Kidney capillary endothelial cell (primary cell): ENCODE measurements at regions not wholly inside any gene's neighbourhood (a gene's known extent, or its start where the extent isn't known, plus 50 kb on each side); places are given as distances from the start of the nearest gene placed in this dataset.
A peak's percentile ranks its signal among the peaks of the same experiment; 100 is the strongest.

Experiments
- DNase-seq: peaks from one replicate; pipeline ENCODE4 v3.0.0-alpha.2; 2018; ENCODE audit warnings: low spot score

DNA sequence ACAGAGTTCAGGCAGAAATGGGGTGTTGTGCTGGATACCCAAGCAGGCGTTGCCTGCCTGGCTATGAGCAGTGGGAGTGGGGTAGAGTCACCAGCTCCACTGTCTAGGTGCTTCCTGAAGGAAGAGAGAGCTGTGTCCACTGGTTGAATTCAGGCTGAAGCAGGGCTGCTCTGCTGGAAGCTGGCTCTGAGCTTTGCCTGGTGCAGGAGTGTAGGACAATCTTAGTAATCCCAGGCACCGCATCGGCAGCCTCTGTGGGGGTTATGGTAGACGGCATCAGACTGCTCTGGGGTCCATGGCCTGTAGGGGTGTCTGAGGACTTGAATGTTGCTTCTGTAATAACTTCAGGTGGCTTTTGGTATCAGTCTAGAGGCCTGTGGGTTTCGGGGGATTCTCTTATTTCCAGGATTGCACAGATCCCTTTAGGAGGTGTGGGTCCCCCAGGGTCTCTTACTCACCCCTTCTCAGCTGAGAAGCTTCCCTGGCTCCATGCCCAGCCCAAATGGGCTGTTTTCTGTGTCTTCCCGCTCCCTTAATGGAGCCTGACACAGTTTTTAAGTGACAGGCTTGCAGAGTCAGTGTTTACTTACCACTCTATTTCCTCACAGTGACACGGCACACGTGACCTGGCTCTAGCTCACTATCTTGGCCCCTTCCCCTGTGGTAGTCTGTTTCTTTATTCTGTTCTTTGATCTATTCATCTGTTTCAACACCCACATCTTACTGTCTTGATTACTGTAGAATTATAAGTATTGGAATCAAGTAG is 644.3 kb downstream of the CBLN2 start:
- no peak for DNase-seq

DNA sequence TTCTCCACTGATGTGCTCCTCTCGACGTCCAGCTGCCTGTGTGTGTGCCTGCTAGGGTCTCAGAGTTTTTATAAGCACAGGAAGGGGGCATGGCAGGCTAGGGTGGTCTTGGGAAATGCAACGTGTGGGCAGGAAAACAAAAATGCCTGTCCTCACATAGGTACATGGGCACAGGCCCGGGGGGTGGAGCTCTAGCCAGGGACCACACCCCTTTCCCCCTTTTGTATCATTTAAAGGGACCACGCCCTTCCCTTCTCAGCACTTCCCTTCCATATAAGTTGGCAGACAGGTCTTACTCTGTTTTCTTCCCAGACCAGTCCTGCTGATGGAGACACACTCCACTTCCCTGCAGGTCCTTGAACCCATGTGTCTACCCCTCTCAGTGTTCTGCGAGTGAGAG is 645.0 kb downstream of the CBLN2 start:
- DNase-seq: no peak

DNA sequence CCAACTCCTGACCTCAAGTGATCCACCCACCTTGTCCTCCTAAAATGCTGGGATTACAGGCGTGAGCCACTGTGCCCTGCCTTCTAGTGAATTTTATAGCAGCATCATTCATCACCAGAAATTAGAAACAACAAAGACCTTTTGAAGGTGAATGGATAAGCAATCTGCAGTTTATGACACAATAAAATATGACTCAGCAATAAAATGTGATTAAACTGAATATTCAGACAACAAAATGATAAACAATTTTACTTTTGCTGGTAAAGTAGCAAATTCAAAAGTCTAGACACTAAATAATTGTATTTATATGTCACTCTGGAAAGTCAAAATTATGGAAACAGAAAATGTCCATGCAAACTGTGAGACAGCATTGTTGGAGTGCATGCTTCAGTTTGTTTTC is 656.6 kb downstream of the CBLN2 start:
- DNase-seq: no peak

DNA sequence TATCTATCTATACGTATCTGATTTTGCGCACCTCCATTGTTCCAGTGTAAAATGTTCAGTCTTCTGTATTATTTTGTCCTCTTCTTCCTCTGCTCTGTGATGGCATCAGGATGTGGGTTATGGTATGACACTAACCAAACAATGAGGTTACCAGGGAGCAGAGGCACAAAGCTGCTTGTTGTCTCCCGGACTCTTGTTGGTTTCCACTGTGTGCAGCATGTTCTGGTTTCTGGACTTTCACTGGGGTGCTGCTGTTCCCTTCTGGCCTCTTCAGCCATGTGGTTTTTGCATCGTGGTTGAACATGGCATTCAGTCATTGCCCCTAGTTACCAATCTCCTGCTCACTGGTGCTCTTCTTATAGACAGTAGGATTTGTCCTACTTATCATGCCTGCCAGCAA is 665.9 kb downstream of the CBLN2 start:
- no peak for DNase-seq

DNA sequence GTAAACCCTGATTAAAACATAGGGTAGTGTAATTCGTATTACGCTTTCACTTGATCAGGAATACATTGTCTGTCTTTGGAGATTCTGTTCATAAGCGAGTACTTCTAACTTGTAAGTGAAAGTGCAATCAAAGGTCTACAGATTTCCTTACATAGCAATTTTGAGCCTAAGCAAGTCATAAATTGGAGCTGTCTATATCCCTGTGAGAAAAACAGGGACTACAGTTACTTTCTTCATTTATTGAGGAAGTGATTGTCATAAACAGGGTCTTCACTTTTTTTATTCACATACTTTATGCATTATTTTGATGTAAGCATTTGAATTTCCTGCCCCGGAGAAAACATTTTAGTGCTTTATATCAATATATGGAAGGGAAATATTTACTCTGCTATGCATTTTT is 670.4 kb downstream of the CBLN2 start:
- DNase-seq: no peak

DNA sequence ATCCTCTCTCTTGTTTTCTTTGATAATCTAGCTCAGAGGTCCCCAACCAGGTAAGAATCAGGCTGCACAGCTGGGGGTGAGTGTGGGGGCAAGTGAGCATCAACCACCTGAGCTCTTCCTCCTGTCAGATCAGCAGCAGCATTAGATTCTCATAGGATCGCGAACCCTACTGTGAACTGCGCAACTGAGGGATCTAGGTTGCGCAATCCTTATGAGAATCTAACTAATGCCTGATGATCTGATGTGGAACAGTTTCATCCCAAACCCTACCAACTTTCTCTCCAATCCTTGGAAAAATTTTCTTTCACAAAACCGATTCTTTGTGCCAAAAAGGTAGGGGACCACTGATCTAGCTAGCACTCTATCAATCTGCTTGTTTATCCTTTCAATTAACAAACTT is 678.3 kb downstream of the CBLN2 start:
- no peak for DNase-seq

DNA sequence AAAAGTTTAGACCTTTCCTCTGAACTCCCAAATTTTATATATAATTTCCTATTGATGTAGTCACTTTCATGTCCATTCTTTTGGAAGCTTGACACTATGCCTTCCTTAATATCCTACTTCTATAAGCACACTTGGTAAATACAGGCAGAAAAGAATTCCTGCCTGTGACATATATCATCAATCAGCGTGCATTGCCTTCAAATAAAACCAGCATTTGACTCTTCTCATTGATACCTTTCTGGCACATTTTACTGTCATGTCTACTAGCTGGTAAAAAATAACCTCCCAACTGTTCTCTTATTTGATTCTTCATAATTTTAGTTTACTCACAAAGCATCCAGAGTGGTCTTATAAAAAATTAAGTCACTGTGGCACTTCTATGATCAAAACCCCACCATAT is 693.5 kb downstream of the CBLN2 start:
- DNase-seq: no peak

DNA sequence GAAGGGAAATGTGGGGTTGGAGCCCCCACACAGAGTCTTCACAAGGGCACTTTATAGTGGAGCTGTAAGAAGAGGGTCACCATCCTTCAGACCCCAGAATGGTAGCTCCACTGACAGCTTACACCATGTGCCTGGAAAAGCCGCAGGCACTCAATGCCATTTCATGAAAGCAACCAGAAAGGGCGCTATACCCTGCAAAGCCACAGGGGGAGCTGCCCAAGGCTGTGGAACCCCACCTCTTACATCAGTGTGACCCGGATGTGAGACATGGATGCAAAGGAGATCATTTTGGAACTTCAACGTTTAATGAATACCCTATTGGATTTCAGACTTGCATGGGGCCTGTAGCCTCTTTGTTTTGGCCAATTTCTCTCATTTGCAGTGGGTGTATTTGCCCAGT is 694.7 kb downstream of the CBLN2 start:
- DNase-seq: no peak

DNA sequence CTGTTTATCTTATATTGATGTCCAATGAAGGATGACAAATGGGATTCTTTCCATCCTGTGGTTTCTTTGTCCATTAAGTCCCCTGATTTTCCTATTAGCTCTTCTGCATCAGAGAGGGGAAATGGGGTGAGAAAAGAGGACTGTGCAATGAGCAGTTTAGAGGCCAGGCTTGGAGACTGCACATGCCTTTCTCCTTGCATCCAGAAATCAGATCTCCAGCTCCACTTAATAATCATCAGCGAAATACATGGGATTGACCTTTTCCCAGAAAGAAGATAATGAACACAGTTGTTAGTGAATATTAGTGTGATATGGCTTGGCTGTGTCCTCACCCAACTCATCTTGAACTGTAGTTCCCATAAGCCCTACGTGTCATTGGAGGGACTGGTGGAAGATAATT is 697.4 kb downstream of the CBLN2 start:
- DNase-seq: no peak

DNA sequence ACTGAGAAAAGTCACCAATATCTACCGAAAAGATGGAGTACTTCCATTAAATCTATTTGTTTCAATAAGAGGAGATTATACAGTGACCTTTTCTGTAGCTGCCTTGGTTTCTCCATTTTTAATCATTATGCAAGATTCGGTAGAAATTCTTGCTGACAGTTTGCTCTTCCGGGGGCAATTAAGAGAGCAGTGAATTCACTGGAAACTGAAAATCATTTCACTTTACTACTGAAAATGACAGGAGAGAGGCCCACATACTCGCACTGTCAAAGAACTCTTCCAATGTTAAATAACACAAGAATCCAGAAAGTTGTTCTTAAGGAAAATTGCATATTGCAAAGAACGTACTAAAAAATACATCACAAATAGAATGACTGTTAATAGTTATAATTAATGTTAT is 699.3 kb downstream of the CBLN2 start:
- no peak for DNase-seq

DNA sequence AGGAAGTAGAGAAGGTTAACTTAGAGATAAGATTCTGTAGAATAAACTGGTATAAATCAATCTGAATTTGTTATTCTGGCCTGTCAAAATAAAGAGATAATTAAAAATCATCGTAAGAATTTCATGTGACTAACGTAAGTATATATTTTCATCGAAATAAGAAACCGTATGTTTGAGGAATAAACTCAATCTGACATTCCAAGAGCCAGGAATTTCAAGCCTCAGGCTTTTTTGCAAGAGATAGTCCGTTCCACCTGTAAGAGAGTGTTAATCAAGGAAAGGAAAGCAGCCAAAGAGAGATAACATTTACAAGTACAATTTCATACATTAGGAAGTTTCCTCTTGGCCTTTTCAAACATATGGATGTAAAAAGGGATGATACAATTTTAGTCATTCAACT is 701.5 kb downstream of the CBLN2 start:
- DNase-seq: no peak

DNA sequence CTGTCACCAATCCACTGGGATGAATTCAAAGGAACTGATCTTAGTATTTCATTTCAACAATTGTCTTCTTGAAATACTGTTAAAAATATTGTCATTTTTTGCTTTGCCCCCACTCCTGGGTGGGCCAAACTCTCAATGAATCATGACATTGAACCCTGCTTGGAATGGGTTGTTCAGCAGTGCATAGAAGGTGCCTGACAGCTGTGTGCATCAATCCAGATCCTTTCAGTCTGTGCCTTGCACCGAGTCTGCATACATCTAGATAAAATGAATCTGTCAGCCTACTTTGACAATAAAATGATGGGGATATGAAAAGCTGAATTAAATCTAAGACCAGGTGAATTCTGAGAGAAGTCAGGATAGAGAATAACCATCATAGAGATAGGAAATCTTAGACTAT is 706.6 kb downstream of the CBLN2 start:
- no peak for DNase-seq

DNA sequence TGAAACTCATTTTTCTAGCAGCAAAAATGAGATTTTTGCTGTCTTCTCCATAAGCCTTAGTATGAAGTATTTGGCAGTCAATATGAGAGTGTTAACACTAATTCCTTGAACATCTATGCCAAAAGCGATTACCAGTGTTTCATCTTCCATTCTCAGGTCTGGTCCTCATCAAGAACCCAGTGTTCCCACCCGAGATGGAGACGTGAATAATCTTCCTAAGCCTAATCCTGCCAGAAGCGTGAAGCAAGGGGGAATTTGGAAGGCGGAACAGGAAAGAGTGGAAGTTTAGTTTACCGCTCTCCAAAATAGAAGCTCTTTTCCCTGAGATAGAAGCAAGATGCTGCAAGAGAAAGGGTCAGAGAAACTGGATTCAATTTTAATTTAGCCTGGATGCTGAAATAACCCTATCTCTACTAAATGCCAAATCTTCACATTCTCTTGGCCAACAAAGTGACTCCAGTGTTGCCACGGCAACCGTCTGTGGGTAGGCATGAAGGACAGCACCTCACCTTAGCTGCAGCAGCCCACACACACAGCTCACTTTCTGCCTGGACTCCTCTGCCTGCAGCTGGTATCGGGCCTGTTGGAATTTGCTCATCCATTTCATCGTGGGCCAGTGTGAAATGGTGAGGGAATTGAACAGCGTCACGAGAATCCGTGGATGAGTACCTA is 711.1 kb downstream of the CBLN2 start:
- no peak for DNase-seq

DNA sequence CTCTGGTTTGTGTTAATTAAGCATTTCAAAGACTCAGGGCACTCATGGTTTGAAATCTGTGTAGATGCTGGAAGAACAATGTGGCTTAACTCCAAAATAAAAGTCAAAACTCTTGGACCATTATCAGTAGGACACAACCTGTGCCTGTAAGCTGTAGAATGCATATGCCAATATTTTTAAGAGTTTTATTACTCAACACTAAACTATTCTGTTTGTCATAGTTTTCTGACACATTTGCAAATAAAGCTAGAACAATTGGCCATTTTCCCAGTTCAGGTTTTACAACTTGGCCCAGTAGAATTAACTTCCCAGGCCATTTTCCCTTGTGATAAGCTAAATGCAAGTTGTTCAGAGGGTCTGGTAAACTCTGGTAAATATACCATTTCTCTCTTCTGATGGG is 713.1 kb downstream of the CBLN2 start:
- DNase-seq: no peak

DNA sequence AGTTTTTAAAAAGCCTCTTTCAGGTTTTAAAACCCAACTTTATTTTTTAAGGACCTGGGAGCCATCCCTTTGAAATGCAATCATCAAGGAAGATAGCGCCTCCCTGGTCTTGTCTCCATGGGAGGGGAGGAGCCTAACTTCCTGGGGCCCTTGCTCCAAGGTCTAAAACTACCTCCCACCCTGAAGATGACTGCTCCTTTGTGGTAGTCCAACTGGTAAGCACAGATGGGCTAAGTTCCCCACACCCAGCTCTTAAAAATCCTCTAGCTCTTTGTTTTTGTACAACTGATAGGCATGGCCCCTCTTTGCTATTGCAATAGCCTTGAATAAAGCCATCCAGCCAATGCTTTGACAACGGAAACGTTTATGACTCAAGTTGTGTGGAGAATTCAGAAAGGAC is 716.8 kb downstream of the CBLN2 start:
- DNase-seq: no peak

DNA sequence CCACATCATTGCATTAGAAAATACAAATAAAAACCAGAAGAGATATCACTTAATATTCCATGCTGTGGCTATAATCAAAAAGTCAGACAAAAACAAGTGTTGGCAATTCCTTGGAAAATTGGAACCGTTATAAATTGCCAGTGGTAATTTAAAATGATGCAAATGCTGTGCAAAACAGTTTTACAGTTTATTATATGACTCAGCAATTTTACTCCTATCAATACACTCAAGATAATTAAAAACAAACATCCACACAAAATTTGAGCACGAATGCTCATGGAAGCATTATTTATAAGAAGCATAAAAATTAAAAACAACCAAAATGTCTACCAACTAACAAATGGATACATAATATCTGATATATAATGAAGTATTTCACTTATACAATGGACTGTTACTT is 728.8 kb downstream of the CBLN2 start:
- no peak for DNase-seq

DNA sequence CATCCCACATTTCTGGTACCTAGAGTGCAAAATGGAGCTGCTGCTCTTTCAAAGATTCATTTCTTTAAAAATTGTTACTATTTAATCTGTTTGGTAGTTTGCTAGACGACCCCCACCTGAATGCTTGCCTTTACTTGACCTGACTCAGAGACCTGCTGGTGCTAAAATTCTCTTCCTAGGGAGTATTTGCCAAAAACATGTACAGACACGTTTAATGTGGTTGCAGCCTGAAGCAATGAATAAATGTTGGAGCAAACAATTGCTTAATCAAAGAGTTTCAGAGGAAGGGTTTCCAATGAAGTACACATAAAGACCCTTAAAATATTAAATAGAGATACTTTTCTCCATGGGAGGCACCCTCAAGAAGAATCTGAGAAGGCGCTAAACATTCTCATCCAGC is 734.4 kb downstream of the CBLN2 start:
- no peak for DNase-seq

DNA sequence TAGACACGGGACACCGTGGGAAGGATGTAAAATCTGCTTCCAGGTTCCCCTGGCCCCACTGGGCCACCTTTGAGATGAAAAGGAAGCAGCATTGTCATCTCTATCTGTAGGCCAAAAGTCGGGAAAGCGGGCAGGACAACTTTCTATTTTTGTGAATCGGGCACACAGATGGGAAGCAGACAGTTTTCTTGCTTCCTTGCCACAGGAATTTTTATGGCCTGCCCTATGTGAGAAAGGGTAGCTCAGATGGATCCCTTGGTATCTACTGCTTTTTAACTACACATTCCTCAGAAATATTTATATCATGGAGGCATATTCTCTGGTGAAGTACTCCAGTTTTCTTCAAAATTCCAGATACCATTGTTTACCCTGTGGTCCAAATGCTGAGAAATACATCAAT is 735.5 kb downstream of the CBLN2 start:
- DNase-seq: no peak

DNA sequence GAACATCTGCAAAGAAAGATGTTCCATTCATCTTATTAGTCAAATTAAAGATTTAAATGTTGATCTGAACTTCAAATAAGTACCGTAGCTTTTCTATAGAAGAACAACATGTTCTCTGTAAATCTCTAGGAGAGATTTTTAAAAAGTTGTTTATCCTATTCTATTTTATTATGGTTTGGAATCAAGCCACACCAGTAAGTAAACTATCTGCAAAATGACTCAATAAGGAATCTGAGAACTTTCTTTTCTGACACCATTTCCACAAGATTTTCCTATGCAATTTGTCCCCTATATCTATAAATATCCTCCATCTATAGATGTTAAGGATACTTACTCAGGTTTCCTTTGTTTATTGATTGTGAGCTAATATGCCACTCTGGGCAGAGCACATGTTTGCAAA is 736.6 kb downstream of the CBLN2 start:
- DNase-seq: no peak

DNA sequence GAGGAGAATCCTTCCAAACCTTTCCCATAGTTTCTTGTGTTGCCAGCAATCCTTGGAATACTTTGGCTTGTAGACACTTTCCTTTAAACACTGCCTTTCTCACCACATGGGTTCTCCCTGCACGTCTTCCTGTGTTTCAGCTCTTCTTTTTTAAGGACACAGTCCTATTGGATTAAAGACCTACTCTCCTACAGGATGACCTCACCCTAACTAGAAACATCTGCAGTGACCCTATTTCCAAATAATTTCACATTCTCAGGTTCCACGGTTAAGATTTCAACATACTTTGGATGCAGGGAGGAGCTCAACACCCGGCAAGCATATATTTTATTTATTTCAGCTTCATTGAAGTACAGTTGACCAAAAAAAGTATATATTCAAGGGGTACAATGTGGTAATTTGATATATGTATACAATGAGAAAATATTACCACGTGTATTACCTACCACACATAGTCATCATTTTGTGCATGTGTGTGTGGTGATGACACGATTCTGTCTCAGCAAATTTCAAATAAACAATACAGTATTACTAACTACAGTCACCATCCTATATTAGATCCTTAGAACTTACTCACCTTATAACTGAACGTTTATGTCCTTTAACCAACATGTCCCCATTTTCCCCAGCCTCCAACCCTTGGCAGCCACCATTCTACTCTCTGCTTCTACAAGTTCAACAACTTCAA is 745.0 kb downstream of the CBLN2 start:
- no peak for DNase-seq

DNA sequence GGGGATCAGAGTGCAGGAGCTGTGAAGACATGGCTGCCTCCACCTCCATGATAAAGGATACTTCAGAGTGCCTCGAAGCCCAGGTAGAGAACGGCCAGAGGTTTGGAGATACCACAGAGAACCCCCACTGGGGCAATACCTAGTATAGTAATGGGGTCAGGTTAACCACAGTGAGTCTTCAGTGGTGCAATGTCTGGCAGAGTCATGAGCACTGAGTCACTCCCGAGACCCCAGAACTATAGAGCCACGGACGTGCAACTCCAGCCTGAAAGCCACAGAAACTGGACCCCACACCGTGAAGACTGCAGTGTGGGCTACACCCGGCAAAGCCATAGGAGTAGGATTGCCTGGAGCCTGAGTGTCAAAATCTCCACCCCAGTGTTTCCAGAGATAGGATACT is 746.6 kb downstream of the CBLN2 start:
- no peak for DNase-seq

DNA sequence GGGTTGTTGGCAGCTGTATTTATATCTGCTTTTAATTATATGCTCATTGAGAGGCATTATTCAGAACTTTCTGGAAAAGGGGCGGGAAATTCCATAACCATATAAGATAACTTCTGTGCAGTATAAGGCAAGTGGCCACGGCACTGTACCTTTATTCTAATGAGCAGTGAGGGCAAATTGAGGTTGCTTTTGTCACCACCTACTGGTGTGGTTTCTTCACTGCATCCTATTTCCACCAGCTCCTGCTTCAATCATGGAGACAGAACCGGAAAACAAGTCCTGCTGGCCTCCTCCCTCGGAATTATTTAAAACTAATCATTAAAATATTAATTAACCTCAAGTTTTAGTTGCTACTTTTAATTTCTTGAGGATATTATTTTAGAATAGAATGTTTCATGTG is 759.4 kb downstream of the CBLN2 start:
- peak; percentile 1 for DNase-seq

DNA sequence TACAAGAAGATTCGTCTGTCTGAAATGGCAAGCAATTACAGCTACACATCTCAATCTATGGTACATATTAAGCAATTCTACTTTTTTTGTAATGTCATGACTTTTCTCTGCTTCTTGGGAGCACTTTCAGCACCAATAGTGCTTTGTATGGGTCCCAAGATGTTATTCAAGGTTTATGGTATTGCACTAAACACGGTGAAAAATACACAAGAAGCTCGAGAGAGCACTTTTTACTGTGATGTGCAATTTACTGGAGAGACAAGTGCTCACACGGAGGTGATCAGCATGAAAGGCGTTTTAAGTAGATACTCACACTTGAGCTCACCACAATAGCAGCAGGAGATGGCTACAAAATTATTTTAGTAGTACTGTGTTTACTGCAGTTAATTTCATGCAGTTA is 783.6 kb downstream of the CBLN2 start:
- no peak for DNase-seq

DNA sequence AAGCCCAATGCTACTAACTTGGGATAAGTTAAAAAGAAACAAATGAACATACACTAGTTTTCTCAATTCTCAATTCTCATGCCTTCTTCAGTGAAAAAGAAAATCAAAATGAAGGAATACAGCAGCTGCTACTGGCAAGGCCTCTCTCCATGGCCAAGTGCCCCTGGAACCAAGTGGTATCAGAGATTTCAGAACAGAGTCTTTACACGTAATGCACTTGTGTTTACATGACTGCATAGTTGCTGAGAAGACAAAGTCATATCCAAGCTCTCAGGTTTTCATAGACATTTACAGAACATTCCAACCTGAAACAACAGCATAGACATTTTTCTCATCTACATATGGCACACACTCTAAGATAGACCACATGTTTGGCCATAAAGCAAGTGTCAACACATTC is 789.9 kb downstream of the CBLN2 start:
- DNase-seq: no peak
